ENCODE measurements at regions not wholly inside any gene's neighbourhood (a gene's known extent, or its start where the extent isn't known, plus 50 kb on each side); places are given as distances from the start of the nearest gene placed in this dataset.

- Histone ChIP-seq H3K4me1 (ENCODE audit: low read length) (no peaks in the 10 kb centered on the region), H2AFZ (ENCODE audit: low read depth, low read length) (no peak overlapping the region), H3K27ac (ENCODE audit: low read length) (no peak overlapping the region), H3K79me2 (ENCODE audit: low read length) (no peaks in the 10 kb centered on the region), H3K4me3 (ENCODE audit: low read length) (no peak overlapping the region), H3K27me3 (ENCODE audit: low read depth, low read length) (peaks cover 21% of the 10 kb centered on the region), H3K9me3 (ENCODE audit: insufficient read depth, low read length) (no peaks in the 10 kb centered on the region), H3K36me3 (replicated peaks; ENCODE audit: low read depth, low read length) (no peaks in the 10 kb centered on the region), H3K9ac (ENCODE audit: low read length) (no peak overlapping the region), H4K20me1 (ENCODE audit: insufficient read depth, low read length) (no peaks in the 10 kb centered on the region), H3K4me2 (ENCODE audit: low read length) (no peak overlapping the region)
- TF ChIP-seq CTCF (IDR thresholded peaks at IDR 0.05; ENCODE audit: low read depth, low read length) (no peak), EZH2phosphoT487 (IDR thresholded peaks at IDR 0.05; ENCODE audit: low read depth) (no peak)
These were observed 106.5 kb upstream of the ADPGK start for GRCh38 chr15:72890043-72890442.

GRCh38 chr15:72889545-72889944 lies 106.0 kb upstream of the ADPGK start:
- Histone ChIP-seq H3K9ac (ENCODE audit: low read length) (no peak overlapping the region), H3K27ac (ENCODE audit: low read length) (no peak overlapping the region), H3K4me3 (ENCODE audit: low read length) (no peak overlapping the region), H3K27me3 (ENCODE audit: low read depth, low read length) (peaks cover 21% of the 10 kb centered on the region), H4K20me1 (ENCODE audit: insufficient read depth, low read length) (no peaks in the 10 kb centered on the region), H3K36me3 (replicated peaks; ENCODE audit: low read depth, low read length) (no peaks in the 10 kb centered on the region), H3K9me3 (ENCODE audit: insufficient read depth, low read length) (no peaks in the 10 kb centered on the region), H3K4me2 (ENCODE audit: low read length) (no peak overlapping the region), H3K79me2 (ENCODE audit: low read length) (no peaks in the 10 kb centered on the region), H3K4me1 (ENCODE audit: low read length) (no peaks in the 10 kb centered on the region), H2AFZ (ENCODE audit: low read depth, low read length) (no peak overlapping the region)
- no peak for TF ChIP-seq CTCF (IDR thresholded peaks at IDR 0.05; ENCODE audit: low read depth, low read length)
- no peak for TF ChIP-seq EZH2phosphoT487 (IDR thresholded peaks at IDR 0.05; ENCODE audit: low read depth)

GRCh38 chr15:72888811-72889210 lies 105.3 kb upstream of the ADPGK start:
- Histone ChIP-seq H3K4me3 (ENCODE audit: low read length) (no peak overlapping the region), H3K4me1 (ENCODE audit: low read length) (no peaks in the 10 kb centered on the region), H3K36me3 (replicated peaks; ENCODE audit: low read depth, low read length) (no peaks in the 10 kb centered on the region), H3K9ac (ENCODE audit: low read length) (no peak overlapping the region), H2AFZ (ENCODE audit: low read depth, low read length) (no peak overlapping the region), H3K79me2 (ENCODE audit: low read length) (no peaks in the 10 kb centered on the region), H4K20me1 (ENCODE audit: insufficient read depth, low read length) (no peaks in the 10 kb centered on the region), H3K27me3 (ENCODE audit: low read depth, low read length) (peaks cover 17% of the 10 kb centered on the region), H3K4me2 (ENCODE audit: low read length) (no peak overlapping the region), H3K27ac (ENCODE audit: low read length) (no peak overlapping the region), H3K9me3 (ENCODE audit: insufficient read depth, low read length) (no peaks in the 10 kb centered on the region)
- TF ChIP-seq EZH2phosphoT487 (IDR thresholded peaks at IDR 0.05; ENCODE audit: low read depth) (no peak), CTCF (IDR thresholded peaks at IDR 0.05; ENCODE audit: low read depth, low read length) (no peak)

GRCh38 chr15:72888211-72888610 lies 104.7 kb upstream of the ADPGK start:
- Histone ChIP-seq H3K27me3 (ENCODE audit: low read depth, low read length) (peaks cover 16% of the 10 kb centered on the region), H2AFZ (ENCODE audit: low read depth, low read length) (no peak overlapping the region), H3K9ac (ENCODE audit: low read length) (no peak overlapping the region), H3K4me1 (ENCODE audit: low read length) (no peaks in the 10 kb centered on the region), H4K20me1 (ENCODE audit: insufficient read depth, low read length) (no peaks in the 10 kb centered on the region), H3K79me2 (ENCODE audit: low read length) (no peaks in the 10 kb centered on the region), H3K27ac (ENCODE audit: low read length) (no peak overlapping the region), H3K9me3 (ENCODE audit: insufficient read depth, low read length) (no peaks in the 10 kb centered on the region), H3K36me3 (replicated peaks; ENCODE audit: low read depth, low read length) (no peaks in the 10 kb centered on the region), H3K4me3 (ENCODE audit: low read length) (no peak overlapping the region), H3K4me2 (ENCODE audit: low read length) (no peak overlapping the region)
- no peak for TF ChIP-seq CTCF (IDR thresholded peaks at IDR 0.05; ENCODE audit: low read depth, low read length)
- no peak for TF ChIP-seq EZH2phosphoT487 (IDR thresholded peaks at IDR 0.05; ENCODE audit: low read depth)
